Kidney epithelial cell (primary cell): ENCODE measurements at regions not wholly inside any gene's neighbourhood (a gene's known extent, or its start where the extent isn't known, plus 50 kb on each side); places are given as distances from the start of the nearest gene placed in this dataset.

Source experiments
- DNase-seq: peaks from one replicate; pipeline ENCODE4 v3.0.0-alpha.2; 2010; ENCODE audit warnings: low read depth
- H3K27me3 ChIP-seq: 2 replicates; pipeline ENCODE4 v1.6.0; 2011; ENCODE audit warnings: low read length; ENCODE audit not compliant: control insufficient read depth, insufficient read depth
- H3K36me3 ChIP-seq: 2 replicates; pipeline ENCODE4 v1.5.1; 2011; ENCODE audit warnings: low read length; ENCODE audit not compliant: control insufficient read depth, insufficient read depth
- H3K4me3 ChIP-seq: 2 replicates; pipeline ENCODE4 v1.5.1; 2011; ENCODE audit warnings: low read depth, mild to moderate bottlenecking, control low read depth, low read length
- TF ChIP-seq, protein P1 (sequence below): IDR thresholded peaks from 2 replicates; pipeline ENCODE4 v1.5.1; 2011; ENCODE audit warnings: mild to moderate bottlenecking, moderate library complexity, low read length, control low read depth, inconsistent platforms; ENCODE audit not compliant: insufficient read depth, poor library complexity, severe bottlenecking

DNA sequence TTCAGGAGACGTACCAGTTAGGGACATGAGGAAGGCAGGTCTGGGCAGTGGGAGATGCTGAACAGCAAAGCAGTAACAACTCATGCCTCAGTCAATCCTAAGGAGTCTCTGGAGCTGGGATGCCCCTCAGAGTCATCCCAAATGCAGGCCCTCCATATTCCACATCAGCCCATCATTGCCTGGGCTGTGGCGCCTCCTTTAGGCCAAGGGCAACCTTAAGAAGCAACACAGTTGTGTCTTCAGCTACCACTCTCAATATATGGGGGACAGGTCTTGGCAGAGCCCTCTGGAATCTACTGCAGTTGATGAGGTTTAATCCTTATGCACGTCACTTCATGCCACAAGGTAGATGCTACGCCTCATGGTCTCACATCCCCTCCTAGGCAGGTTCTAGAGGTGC is 682.0 kb upstream of the RAB6C start:
- no peak for DNase-seq
- TF ChIP-seq, protein P1, sequence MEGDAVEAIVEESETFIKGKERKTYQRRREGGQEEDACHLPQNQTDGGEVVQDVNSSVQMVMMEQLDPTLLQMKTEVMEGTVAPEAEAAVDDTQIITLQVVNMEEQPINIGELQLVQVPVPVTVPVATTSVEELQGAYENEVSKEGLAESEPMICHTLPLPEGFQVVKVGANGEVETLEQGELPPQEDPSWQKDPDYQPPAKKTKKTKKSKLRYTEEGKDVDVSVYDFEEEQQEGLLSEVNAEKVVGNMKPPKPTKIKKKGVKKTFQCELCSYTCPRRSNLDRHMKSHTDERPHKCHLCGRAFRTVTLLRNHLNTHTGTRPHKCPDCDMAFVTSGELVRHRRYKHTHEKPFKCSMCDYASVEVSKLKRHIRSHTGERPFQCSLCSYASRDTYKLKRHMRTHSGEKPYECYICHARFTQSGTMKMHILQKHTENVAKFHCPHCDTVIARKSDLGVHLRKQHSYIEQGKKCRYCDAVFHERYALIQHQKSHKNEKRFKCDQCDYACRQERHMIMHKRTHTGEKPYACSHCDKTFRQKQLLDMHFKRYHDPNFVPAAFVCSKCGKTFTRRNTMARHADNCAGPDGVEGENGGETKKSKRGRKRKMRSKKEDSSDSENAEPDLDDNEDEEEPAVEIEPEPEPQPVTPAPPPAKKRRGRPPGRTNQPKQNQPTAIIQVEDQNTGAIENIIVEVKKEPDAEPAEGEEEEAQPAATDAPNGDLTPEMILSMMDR, result no peak
- Histone ChIP-seq H3K36me3 (no peaks in the 10 kb centered on the region), H3K4me3 (no peak overlapping the region), H3K27me3 (no peaks in the 10 kb centered on the region)

DNA sequence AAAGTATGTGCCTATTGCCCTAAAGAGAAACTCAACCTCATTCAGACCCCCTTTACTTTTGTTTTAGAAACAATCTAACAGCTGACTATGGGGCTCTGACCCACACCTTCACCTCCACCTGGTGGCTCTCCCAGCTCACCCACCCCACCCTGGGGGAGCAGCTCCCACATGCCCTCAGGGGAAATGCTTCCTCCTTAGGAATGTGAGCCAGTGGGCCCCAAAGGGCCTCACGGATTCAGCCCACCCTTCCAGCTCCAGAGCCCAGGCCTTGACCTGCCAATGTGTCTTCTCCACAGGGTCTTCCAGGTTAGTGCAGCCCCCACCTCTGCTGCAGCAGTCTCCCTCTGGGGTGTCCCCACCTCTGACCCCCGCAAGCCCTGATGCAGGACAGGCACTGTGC is 680.1 kb upstream of the RAB6C start:
- no peak overlapping the region for H3K4me3 ChIP-seq
- no peaks in the 10 kb centered on the region for H3K27me3 ChIP-seq
- TF ChIP-seq, protein P1, result no peak
- no peak for DNase-seq
- H3K36me3 ChIP-seq, result no peaks in the 10 kb centered on the region

DNA sequence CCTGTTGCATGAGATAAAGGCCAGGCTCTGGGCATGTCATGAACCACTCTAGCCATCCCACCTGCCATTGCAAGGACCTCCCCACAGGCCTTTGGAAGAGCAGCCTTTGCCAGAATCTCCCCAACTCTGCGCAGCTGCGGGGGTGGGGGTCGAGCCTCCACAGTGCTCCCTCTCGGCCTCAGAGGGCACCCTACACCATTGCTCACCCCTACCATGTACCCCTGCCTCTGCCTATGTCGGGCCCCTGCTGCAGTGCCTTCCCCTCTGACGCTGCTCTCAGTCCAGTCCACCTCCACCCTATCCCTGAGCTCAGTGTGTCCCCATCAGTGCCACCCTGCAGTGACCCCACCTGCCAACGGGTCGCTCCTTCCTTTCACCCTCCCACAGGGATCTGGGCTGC is 679.7 kb upstream of the RAB6C start:
- no peaks in the 10 kb centered on the region for H3K36me3 ChIP-seq
- H3K4me3 ChIP-seq, result no peak overlapping the region
- H3K27me3 ChIP-seq, result no peaks in the 10 kb centered on the region
- DNase-seq, result no peak
- TF ChIP-seq, protein P1, result no peak

DNA sequence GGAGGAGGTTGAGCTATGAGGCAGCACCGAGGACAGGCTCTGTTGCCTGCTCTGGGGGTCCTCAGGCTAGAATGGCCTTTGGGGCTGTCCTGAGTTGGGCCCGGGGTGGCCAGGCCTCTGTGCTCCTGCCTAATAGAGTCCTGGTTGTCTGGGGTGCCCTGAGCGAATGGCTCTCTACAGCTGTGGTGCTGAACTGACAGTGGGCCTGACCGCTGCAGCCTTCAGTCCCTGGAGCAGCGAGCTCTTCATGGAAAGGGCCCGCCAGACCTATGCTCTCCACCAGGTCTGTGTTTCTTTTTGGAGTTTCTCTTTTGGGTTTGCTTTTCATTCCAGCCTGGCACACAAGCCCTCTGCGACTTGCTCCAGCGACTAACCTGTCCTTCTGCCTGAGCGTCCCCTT is 679.0 kb upstream of the RAB6C start:
- TF ChIP-seq, protein P1, result no peak
- no peak for DNase-seq

DNA sequence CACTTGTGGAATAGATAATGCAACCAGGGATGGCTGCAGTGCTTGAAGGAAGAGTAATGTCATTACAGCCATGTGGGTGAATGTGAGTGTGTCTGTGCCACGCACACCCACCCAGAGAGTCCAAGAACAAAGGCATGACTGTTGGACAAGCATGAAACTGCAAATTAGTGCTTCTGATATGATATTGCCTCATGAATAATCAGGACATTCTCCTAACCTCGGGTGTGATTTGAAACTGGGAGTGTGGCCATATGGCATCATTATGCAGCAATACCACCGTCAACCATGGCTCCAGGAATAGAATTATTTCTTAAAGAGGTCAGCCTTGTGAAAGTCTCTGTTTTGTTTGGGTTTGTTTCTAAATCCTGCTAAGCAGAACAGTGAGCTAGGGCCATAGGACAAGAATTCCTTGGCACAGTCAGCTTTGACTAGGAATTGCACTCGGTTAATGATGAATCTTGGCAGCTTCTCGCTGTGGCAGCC is 678.0 kb upstream of the RAB6C start:
- Histone ChIP-seq H3K4me3 (no peak overlapping the region), H3K36me3 (no peaks in the 10 kb centered on the region), H3K27me3 (no peaks in the 10 kb centered on the region)
- no peak for DNase-seq
- TF ChIP-seq, protein P1, result no peak

More for the DNA sequence above, 679.0 kb upstream of the RAB6C start:
- no peak overlapping the region for H3K4me3 ChIP-seq
- H3K27me3 ChIP-seq, result no peaks in the 10 kb centered on the region
- no peaks in the 10 kb centered on the region for H3K36me3 ChIP-seq

DNA sequence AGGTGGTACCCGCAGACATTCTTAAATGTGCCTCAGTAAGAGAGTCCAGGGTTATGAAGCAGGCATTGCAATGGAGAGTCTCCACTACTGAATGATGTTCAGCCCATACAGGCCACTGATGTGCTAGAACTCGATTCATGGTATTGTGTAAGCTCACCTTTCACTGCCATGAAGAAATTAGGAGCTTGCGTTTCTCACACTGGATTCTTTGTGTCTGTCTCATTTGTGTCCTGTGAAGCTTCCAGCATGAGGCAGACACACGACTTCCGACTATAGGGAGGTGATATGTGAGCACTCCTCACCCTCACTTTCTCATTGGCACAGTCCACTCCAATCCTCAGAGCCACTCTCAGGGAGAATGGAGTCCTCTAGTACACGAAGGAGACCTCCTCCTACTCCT is 677.4 kb upstream of the RAB6C start:
- no peak for DNase-seq
- TF ChIP-seq, protein P1, result no peak
- Histone ChIP-seq H3K36me3 (no peaks in the 10 kb centered on the region), H3K4me3 (no peak overlapping the region), H3K27me3 (no peaks in the 10 kb centered on the region)
